ENCODE measurements at regions not wholly inside any gene's neighbourhood (a gene's known extent, or its start where the extent isn't known, plus 50 kb on each side); places are given as distances from the start of the nearest gene placed in this dataset.

DNA sequence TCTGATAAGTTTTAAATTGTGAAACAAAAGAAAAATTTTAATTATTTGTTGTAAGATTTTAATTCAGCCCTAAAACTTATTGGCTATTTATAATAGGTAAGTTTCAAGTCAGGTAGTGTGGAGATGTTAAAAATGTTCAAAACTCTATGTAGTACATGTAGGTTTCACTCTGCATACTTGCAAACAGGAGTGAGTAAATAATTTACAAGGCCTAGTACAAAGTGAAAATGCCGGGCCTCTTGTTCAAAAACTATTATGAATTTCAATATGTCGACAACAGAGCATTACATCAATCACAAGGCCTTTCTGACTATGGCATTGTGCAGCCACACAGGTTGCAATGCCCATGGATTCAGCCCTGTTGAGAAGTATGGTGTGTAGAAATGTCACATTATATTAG lies 80.9 kb upstream of the GRIK2 start:
- TF ChIP-seq, protein P1, sequence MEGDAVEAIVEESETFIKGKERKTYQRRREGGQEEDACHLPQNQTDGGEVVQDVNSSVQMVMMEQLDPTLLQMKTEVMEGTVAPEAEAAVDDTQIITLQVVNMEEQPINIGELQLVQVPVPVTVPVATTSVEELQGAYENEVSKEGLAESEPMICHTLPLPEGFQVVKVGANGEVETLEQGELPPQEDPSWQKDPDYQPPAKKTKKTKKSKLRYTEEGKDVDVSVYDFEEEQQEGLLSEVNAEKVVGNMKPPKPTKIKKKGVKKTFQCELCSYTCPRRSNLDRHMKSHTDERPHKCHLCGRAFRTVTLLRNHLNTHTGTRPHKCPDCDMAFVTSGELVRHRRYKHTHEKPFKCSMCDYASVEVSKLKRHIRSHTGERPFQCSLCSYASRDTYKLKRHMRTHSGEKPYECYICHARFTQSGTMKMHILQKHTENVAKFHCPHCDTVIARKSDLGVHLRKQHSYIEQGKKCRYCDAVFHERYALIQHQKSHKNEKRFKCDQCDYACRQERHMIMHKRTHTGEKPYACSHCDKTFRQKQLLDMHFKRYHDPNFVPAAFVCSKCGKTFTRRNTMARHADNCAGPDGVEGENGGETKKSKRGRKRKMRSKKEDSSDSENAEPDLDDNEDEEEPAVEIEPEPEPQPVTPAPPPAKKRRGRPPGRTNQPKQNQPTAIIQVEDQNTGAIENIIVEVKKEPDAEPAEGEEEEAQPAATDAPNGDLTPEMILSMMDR (conservative IDR thresholded peaks at IDR 0.05; ENCODE audit: low read depth in 2 of 2) = no peak
- TF ChIP-seq EZH2 (IDR thresholded peaks at IDR 0.05; ENCODE audit: low read depth, unreplicated experiment) (no peak), CREB1 (CRISPR knock-in tag; IDR thresholded peaks at IDR 0.05; ENCODE audit: low read depth) (no peak), EZH2phosphoT487 (IDR thresholded peaks at IDR 0.05; ENCODE audit: unreplicated experiment) (no peak), POLR2AphosphoS5 (IDR thresholded peaks at IDR 0.05; ENCODE audit: low read depth) (no peak)
